OCI-LY1 (cell line): ENCODE measurements at regions not wholly inside any gene's neighbourhood (a gene's known extent, or its start where the extent isn't known, plus 50 kb on each side); places are given as distances from the start of the nearest gene placed in this dataset.

Source experiments
- H2AFZ ChIP-seq: fragments of 200-600 bp; sonication (generic), shearing (Covaris generic); 2 replicates; pipeline ENCODE4 v1.6.0; 2014; ENCODE audit warnings: antibody characterized with exemption, mild to moderate bottlenecking, low read length
- H3F3A ChIP-seq: fragments of 200-600 bp; sonication (generic), shearing (Covaris generic); 2 replicates; pipeline ENCODE4 v1.6.0; 2014; ENCODE audit warnings: mild to moderate bottlenecking, antibody characterized with exemption, low read length, moderate library complexity; ENCODE audit not compliant: insufficient read depth
- H3K27ac ChIP-seq: fragments of 200-600 bp; sonication (generic); 2 replicates; pipeline ENCODE4 v1.5.1; 2014; ENCODE audit warnings: low read length, mixed run types, mild to moderate bottlenecking, low read depth; ENCODE audit not compliant: poor library complexity, severe bottlenecking
- H3K27me3 ChIP-seq: fragments of 200-600 bp; sonication (generic); 2 replicates; pipeline ENCODE4 v1.6.0; 2014; ENCODE audit warnings: antibody characterized with exemption, mild to moderate bottlenecking, low read length, moderate library complexity; ENCODE audit not compliant: insufficient read depth
- H3K36me3 ChIP-seq: fragments of 200-600 bp; sonication (generic); 2 replicates; pipeline ENCODE4 v1.6.1; 2014; ENCODE audit warnings: mild to moderate bottlenecking, antibody characterized with exemption, low read length, moderate library complexity, mixed read lengths; ENCODE audit not compliant: insufficient read depth
- H3K4me1 ChIP-seq: fragments of 200-600 bp; sonication (generic); 2 replicates; pipeline ENCODE4 v1.5.1; 2014; ENCODE audit warnings: mild to moderate bottlenecking, low read length, moderate library complexity; ENCODE audit not compliant: insufficient read depth, severe bottlenecking
- H3K4me2 ChIP-seq: fragments of 200-600 bp; sonication (generic), shearing (Covaris generic); 2 replicates; pipeline ENCODE4 v1.6.1; 2014; ENCODE audit warnings: low read length
- H3K4me3 ChIP-seq: fragments of 200-600 bp; sonication (generic); 2 replicates; pipeline ENCODE4 v1.5.1; 2014; ENCODE audit warnings: low read length, low read depth, mild to moderate bottlenecking, mixed read lengths; ENCODE audit not compliant: poor library complexity, severe bottlenecking
- H3K79me2 ChIP-seq: fragments of 200-600 bp; shearing (Covaris generic); 2 replicates; pipeline ENCODE4 v1.6.1; 2016; ENCODE audit warnings: mixed run types, low read length, mixed read lengths; ENCODE audit not compliant: insufficient read depth
- H3K9ac ChIP-seq: fragments of 200-600 bp; sonication (generic), shearing (Covaris generic); 2 replicates; pipeline ENCODE4 v1.6.1; 2014; ENCODE audit warnings: mild to moderate bottlenecking, low read length, mixed read lengths
- H3K9me2 ChIP-seq: fragments of 200-600 bp; sonication (generic), shearing (Covaris generic); 2 replicates; pipeline ENCODE4 v1.6.1; 2014; ENCODE audit warnings: low read depth, mild to moderate bottlenecking, low read length, mixed read lengths
- H3K9me3 ChIP-seq: fragments of 200-600 bp; shearing (Covaris generic); 2 replicates; pipeline ENCODE4 v1.6.1; 2014; ENCODE audit warnings: low read length, mixed read lengths
- H4K20me1 ChIP-seq: fragments of 200-600 bp; sonication (generic), shearing (Covaris generic); 2 replicates; pipeline ENCODE4 v1.6.0; 2016; ENCODE audit warnings: mild to moderate bottlenecking, low read length; ENCODE audit not compliant: insufficient read depth
- CTCF ChIP-seq: fragments of 200-600 bp; sonication (generic), shearing (Covaris generic); IDR thresholded peaks from 2 replicates; pipeline ENCODE4 v1.5.1; 2017; ENCODE audit warnings: mild to moderate bottlenecking, antibody characterized with exemption, low read length, moderate library complexity, mixed read lengths
- EZH2 ChIP-seq: fragments of 200-600 bp; sonication (generic), shearing (Covaris generic); IDR thresholded peaks from 2 replicates; pipeline ENCODE4 v1.8.0; 2017; ENCODE audit warnings: borderline replicate concordance, mixed run types, mild to moderate bottlenecking, antibody characterized with exemption, low read length, moderate library complexity, mixed read lengths

DNA sequence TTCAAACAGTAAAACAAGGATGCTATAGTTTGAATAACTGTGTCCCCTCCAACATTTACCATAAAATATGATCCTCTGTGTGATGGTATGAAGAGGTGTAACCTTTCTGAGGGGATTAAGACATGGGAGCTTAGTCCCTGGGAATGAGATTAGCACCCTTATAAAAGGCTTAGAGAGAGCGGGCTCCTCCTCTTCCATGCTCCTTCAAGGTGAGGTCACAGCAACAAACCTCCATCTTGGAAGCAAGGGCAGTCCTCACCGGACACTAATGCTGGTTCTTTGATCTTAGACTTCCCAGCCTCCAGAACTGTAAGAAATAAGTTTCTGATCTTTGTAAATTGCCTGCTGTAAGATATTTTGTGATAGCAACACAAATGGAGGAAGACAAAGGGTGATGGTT, 700.3 kb downstream of the TMEM182 start:
- no peak overlapping the region for H3K4me2 ChIP-seq
- H3K36me3 ChIP-seq, result no peaks in the 10 kb centered on the region
- H3K9ac ChIP-seq, result no peak overlapping the region
- H3K27ac ChIP-seq, result no peak overlapping the region
- H3K4me1 ChIP-seq, result no peaks in the 10 kb centered on the region
- H3K27me3 ChIP-seq, result no peaks in the 10 kb centered on the region
- no peak overlapping the region for H2AFZ ChIP-seq
- no peaks in the 10 kb centered on the region for H3F3A ChIP-seq
- no peaks in the 10 kb centered on the region for H3K79me2 ChIP-seq
- H3K4me3 ChIP-seq, result no peak overlapping the region
- H3K9me2 ChIP-seq, result no peaks in the 10 kb centered on the region
- no peak for TF ChIP-seq EZH2
- no peak for TF ChIP-seq CTCF
- no peaks in the 10 kb centered on the region for H4K20me1 ChIP-seq
- no peaks in the 10 kb centered on the region for H3K9me3 ChIP-seq

DNA sequence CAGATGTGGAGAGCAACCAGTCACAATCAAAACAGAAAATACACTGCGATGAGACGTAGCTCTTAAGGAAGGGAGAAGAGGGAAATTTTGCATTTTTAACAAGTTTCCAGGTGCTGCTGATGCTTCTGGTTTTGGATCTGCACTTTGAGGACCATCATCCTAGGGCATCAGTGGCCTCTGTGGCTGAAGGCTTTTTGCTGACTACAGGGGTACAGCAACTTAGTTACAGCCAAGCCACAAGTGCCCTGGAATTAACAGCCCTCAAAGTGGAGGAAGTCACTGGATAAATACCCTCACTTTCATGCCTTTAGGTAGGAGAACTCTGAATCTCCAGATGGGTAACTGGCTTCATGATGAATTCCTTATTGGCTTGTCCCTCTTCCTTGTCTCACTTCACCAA, 700.9 kb downstream of the TMEM182 start:
- no peak overlapping the region for H3K4me2 ChIP-seq
- TF ChIP-seq CTCF (no peak), EZH2 (no peak)
- no peak overlapping the region for H3K9ac ChIP-seq
- H3K79me2 ChIP-seq, result no peaks in the 10 kb centered on the region
- H3F3A ChIP-seq, result no peaks in the 10 kb centered on the region
- no peaks in the 10 kb centered on the region for H4K20me1 ChIP-seq
- H3K9me3 ChIP-seq, result no peaks in the 10 kb centered on the region
- H3K27me3 ChIP-seq, result no peaks in the 10 kb centered on the region
- H3K4me1 ChIP-seq, result no peaks in the 10 kb centered on the region
- no peak overlapping the region for H3K4me3 ChIP-seq
- H3K36me3 ChIP-seq, result no peaks in the 10 kb centered on the region
- no peaks in the 10 kb centered on the region for H3K9me2 ChIP-seq
- no peak overlapping the region for H2AFZ ChIP-seq
- no peak overlapping the region for H3K27ac ChIP-seq

DNA sequence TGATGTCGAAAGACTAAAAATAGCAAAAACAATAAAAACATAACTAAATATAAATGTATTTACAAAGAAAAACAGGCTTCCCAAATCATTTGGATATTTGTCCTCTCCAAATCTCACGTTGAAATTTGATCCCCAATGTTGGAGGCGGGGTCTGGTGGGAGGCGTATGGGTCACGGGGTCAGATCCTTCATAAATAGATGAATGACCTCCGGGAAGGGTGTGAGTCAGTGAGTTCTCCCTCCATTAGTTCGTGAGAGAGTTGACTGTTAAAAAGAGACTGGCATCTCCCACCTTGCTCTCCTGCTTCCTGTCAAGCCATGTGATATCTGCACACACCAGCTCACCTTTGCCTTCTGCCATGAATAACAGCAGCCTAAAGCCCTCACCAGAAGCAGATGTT, 703.0 kb downstream of the TMEM182 start:
- Histone ChIP-seq H2AFZ (no peak overlapping the region), H4K20me1 (no peaks in the 10 kb centered on the region), H3K4me3 (no peak overlapping the region), H3K9me3 (no peaks in the 10 kb centered on the region), H3K79me2 (no peaks in the 10 kb centered on the region), H3K9me2 (no peaks in the 10 kb centered on the region), H3K9ac (no peak overlapping the region), H3K4me2 (no peak overlapping the region), H3K27me3 (no peaks in the 10 kb centered on the region), H3F3A (no peaks in the 10 kb centered on the region), H3K4me1 (no peaks in the 10 kb centered on the region), H3K36me3 (no peaks in the 10 kb centered on the region), H3K27ac (no peak overlapping the region)
- TF ChIP-seq EZH2 (no peak), CTCF (no peak)
